HG02588 (cell line): ENCODE measurements at regions not wholly inside any gene's neighbourhood (a gene's known extent, or its start where the extent isn't known, plus 50 kb on each side); places are given as distances from the start of the nearest gene placed in this dataset.
"Not testable (repeated sequence)": the region's sequence is repeated elsewhere in the genome, so short reads cannot be mapped to it uniquely, and the experiment has no call there.

Source experiments
- ATAC-seq: cut with Tn5 transposase; IDR thresholded peaks from one replicate; pipeline ENCODE4 v1.9.1; 2021; ENCODE audit warnings: mild to moderate bottlenecking, moderate library complexity; ENCODE audit not compliant: unreplicated experiment

DNA sequence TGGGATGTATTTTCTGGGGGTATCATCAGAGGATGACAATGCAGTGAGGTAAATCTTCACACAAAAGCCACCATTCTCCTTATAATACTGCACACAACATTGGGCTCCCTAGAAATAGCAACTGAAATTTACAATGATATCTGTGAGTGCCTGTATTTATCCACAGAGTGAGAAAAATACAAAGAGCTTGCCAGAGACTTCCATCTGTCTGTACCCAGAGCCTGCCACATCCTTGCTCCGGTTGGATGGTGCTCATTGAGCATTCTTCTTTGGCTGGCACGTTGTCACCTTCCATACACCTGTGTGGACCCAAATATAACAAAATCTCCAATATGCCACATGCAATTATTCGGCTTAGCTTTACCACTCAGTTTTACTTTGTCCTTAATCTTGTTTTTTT lies 189.5 kb upstream of the UFM1 start:
- no peak for ATAC-seq

DNA sequence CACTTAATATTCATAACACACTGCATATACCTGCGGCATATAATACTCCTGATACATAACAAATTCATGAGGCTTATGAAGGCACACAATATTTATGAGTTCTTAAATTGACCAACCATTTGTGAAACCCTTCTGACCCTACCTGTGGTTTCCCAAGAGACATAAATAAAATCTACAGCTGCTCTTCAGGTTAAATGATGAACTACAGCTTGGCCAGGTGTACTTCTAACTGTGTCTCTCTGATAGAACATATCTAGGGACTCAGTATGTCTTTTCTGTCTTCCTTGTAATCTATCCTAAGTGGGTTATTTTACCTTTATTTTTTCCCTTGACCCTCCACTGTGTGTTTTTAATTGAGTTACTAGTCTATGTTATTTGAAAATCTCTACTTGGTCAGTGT lies 189.9 kb upstream of the UFM1 start:
- no peak for ATAC-seq

DNA sequence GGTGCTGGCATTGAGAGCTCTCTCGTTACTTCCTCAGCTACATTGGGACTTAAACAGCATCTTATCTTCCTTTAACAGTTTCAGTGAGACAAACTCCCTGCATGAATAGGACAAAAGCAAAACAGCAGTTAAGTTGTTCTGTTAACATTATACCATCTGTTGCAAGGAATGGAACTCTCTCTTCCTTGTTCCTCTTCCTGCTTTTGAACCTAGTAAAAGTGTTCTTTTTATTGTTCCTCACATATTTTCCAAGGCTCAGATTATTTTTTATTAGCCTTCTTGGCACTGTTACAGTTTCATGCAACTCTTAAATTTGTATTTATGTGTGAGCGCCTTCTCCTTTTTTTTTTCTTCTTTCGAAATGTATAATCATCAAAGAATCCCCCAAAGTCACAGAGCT lies 202.6 kb upstream of the UFM1 start:
- no peak for ATAC-seq

DNA sequence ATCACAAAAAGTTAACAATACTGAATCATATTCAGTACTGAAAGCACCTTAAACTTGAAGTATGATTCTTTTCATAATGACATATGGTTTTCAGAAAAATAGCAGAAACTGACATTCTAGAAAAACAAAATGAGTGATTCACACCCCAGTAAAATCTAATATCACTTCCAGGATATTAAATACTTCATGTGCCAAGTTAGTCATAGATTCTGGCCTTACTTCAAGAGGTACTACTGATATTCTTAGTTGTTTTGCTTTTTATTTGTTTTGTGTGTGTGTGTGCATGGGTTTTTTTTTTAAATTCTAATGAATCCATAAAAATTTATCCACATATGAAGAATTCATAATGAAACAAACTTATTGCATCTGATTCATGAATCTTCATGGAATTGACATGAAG lies 207.9 kb upstream of the UFM1 start:
- no peak for ATAC-seq

DNA sequence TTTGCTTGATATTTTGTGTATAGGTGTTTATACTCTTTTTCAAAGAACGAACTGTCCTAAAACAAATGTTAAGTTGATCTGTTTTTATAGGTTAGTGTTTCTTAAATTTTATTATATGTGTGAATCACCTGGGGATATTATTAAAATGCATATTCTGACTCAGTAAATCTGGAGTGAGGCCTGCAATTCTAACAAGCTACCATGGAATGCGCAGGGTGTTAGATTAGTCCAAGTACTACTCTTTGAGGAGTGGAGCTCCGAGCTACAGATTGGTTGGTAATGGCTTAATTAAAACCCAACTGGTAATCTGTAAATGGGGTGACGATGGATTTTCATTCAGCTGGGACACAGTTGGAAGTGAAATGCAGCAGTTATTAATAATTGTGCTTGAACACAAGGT lies 214.1 kb upstream of the UFM1 start:
- ATAC-seq, result no peak

DNA sequence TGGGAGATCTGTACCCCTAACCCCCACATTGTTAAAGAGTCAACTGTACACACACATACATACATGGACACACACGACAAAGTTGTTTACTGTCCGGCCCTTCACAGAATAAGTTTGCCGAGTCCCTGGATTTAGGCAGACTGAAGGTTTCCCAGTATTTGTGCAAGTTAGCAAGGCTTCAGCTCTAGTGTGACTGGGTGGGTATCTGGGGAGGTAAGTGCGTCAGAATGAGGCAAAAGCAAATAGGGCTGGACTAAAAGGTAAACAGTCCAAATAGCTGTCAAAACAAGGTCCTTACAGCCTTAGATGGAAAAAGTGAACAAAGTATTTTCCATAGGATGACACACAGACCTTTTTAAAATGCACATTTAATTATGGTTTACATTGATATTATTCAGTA lies 228.4 kb upstream of the UFM1 start:
- no peak for ATAC-seq

DNA sequence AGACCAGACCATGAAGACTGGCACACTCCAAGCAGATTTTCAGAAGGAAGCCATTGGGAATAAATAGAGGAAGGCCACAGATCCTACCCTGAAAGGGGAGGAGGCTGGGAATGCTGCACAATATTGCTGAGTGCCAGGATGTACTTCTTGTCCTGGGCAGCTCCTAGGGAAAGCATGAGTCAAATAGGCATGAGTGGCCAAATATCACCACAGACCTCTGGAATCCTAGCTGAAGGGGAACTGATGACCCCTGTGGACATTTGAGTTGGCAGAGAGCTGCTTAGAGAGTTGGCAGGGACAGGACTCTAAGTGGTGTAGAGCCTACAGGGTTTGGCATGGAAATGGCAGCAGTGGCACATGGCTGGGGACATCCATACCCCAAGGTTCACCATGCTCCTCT lies 234.3 kb upstream of the TRPC4 start:
- ATAC-seq, result no peak

DNA sequence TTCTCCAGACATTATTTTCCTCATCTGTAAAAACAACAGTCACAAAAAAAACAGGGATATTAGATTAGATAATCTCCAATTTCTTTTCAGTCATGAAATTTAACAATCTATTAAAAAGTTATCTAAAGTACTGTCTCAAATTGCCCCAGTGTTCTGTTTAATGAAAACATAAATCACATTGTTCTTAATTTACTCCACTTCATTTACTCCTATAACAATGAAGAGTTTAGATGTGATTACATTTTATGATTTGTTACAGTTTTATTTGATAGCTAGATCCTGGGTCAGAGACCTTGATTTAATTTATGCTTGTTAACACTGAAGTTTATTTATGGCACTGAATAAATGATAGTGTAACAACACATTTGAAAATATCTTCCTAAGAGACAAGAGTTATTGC lies 230.2 kb upstream of the TRPC4 start:
- no peak for ATAC-seq

DNA sequence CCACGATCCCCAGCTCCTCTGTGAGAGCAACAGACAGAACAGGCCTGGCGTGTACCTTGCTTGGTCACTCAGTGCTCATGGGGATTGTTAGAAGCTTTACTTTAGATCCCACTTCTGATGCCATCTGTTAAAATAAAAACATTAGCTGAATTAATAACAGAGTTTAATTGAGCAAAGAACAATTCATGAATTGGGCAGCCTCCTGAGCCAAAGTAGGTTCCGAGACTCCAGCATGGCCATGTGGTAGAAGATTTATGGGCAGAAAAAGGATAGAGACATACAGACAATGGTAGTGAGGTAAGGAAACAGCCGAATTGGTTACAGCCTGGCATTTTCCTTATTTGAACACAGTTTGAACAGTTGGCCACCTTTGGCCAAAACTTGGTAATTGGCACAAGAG lies 223.9 kb upstream of the TRPC4 start:
- no peak for ATAC-seq

DNA sequence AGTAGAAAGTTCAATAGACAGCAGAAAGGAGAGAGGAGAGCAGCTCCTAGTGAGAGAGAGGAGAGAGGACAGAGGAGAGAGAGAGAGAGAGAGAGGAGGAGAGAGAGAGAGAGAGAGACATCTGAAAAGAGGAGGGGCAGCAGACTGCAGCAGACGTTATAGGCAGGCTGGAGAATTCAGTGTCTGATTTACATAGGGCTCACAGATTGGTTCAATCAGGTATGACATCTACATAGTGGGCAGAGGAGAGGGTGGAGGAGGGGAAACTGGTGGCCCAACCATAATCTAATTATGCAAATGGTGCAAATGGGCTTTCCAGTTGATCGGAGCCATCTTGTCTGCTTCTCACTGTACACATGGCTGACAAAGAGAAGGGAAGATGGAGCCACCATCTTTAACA lies 221.3 kb upstream of the TRPC4 start:
- no peak for ATAC-seq

DNA sequence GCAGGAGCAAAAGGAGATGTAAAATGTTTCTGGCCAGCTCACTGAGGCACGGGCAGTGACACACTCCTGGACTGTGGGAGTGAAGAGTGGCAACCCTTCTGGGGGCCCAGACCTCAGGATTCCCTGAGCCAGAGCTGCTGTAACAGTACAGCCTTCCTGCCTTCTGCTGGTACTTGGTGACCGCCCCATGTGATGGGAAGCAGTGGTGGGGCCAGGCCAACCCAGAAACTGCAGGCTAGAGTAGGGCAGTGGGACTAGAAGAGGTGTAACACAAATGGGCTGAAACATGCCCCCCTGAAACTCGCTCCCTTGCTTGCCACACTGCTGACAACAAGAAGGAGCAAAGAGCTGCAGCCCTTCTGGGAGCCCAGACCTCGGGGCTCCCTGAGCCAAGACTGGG lies 217.1 kb upstream of the TRPC4 start:
- ATAC-seq, result no peak

DNA sequence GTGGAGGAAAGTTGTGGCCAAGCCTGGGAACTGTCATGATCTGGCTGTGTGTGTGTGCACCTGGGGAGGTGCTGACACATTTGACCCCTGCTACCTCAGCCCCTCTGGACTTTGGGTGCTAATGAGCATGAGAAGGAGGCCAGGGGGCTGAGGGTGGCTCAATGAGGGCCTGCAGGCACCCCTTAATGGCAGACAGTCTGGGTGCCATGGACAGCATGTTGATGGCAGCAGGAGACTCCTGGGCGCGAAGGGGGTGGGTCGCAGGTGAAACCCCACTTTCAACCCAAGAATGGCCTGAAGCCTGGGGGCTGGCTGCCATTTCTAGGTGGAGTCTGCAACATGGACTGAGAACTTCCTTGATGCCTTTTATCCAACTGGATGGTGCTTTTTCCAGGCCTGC lies 216.4 kb upstream of the TRPC4 start:
- ATAC-seq, result no peak

DNA sequence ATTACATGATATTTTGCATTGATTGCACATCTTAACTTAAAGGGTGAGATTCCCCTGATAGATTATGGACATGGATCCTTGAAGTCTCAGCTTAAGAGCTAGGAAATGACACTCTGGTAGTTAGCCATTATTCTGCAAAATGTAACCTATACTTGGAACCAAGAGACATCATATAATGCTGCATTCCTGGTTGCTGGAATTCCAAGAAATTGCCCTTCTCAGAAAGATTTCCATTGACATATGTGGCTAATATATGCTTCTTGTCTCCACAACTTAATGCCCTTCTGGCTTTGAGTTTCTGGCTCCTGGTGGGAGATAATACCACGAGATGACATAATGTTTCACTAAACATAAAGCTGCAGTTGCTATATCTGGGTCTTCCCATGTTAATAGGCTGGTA lies 204.4 kb upstream of the TRPC4 start:
- no peak for ATAC-seq

DNA sequence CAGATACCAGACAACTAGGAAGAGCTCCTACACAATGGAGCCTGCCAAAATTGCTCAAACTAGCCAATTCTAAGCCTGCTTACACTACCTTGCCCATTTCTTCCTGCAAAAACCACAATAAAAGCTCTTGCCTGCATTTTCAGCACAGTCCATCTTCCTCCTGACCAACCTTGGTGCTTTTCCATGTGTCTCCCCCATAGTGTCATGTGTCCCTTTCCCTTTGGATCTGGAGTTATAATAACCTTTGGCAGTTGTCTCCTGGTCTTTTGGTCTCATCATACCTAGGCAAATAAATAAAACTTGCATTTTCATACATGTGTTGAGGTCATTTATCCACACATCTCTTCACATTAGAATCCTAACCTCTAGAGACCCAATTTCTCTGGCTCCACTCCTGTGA lies 203.1 kb upstream of the TRPC4 start:
- ATAC-seq, result no peak

DNA sequence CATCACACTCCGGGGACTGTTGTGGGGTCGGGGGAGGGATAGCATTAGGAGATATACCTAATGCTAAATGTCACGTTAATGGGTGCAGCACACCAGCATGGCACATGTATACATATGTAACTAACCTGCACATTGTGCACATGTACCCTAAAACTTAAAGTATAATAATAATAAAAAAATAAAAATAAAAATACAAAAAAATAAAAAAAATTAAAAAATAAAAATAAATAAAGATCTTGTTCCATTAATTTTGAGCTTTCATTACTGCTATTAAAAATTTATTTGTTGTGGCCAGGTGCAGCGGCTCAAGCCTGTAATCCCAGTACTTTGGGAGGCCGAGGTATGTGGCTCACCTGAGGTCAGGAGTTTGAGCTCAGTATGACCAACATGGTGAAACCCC lies 201.8 kb upstream of the TRPC4 start:
- not testable (repeated sequence) for ATAC-seq

DNA sequence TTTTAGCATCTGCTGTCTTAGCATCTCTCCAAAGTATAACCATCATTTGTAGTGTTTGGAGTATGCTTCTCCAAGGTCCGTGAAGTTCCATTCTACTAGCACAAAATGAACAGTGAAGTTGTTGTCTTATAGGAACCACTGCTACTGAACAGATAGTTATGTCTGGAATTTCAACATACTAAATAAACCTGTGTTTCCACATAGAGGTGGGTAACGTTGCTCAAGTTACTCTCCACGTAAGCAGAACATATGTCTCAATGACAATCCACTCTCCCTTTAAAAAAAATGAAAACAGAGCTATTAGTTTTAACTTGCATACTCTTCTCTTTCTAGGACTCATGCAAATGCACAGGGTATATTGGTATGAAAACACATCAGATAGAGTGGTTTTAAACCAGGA lies 184.3 kb upstream of the TRPC4 start:
- no peak for ATAC-seq

DNA sequence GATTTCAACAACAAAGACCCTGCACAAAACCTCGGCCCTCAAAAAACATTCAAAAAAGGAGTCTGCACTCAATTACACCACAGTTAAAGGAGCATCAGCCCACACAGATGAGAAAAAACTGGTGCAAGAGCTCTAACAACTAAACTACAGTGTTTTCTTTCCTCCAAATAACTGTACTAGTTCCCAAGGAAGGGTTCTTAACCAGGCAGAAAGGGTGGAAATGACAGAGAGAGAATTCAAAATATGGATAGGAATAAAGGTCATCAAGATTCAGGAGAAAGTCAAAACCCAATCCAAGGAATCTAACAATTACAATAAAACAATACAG lies 176.4 kb upstream of the TRPC4 start:
- ATAC-seq, result no peak

DNA sequence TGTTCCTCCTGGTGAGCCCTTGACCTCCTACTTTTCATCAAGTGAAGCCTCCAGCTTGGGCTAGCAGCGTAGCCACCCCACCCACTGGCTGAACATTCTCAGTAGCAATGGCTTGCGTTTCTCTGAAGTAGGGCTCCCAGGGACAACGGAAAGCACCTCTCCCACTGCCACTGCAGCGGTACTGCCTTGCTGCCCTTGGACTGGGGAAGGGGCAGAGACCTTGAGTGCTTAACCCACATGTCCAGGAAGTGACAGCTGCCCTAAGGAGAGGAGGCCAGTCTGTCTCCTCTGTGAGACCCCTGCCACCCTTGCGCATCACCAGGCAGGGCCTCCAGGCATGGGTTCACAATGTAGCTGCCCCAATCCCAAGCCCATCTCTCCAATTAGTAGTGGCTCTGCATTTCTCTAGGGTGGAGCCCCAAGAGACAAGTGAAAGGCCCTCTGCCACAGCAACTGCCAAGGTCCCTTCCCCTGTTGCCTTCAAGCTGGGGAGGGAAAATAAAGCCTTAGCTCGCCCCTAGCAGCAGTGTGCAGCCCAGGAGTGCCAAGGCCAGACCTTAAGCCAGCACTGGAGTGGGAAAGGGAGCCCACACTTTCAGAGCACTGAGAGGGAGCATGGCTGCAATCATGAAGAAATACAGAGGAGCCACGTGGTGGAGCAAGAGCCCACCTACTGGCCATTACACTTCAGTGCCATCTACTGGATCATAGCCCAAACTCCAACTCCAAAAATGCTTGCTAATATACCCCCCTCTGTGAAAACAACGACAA lies 175.9 kb upstream of the TRPC4 start:
- ATAC-seq, result no peak

DNA sequence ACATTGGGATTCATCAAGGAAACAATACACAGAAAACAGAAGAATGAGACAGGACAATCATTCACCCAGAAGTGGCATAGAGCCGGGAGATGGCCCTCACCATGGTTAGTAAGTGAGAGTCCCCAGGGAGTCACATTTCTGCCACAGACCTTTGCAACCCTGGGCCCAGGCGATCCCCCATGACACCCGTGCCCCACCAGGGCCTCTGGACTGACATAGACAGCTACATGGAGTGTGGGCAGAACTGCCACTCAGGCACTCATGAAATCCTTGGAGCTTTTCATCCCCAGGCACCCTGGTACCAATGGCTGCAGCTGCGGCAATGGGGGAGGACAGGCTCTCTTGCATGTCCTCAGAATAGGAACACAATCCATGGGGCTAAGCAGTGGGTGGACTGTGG lies 174.5 kb upstream of the TRPC4 start:
- ATAC-seq, result no peak

DNA sequence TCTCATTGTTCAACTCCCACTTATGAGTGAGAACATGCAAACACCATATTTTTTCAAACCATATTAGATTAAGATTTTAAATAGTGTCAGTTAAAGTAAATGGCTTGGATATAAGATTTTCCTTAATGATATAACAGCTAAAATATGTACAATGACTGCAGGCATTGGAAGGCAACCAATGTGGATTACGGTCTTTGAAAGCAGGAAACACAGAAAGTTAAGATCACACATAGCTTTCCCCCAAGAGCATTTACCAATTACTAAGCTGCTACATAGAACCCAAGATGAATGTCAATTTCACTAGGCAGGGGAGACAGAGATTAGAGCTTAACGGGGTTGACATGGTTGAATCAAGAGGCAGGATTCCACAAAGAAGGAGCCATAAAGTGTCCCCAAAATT lies 173.2 kb upstream of the TRPC4 start:
- no peak for ATAC-seq

DNA sequence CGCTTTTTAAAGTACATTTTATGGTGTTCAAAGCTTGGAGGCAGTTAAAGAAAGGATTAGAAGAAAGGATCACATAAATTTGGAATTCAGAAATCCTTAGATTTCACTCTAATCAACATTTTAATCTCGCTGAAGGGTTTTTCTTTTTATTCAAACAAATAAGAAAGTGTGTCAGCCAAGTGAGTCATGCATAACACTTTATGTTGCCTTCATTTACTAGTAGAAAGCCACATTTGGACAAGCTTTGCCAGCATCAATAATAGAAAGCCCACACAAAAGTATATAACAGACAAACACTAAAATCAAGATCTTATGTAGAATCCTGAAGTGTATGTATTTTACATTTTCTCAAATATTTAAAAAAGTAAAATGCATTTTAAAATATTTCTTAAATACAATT lies 154.9 kb upstream of the TRPC4 start:
- ATAC-seq, result no peak

DNA sequence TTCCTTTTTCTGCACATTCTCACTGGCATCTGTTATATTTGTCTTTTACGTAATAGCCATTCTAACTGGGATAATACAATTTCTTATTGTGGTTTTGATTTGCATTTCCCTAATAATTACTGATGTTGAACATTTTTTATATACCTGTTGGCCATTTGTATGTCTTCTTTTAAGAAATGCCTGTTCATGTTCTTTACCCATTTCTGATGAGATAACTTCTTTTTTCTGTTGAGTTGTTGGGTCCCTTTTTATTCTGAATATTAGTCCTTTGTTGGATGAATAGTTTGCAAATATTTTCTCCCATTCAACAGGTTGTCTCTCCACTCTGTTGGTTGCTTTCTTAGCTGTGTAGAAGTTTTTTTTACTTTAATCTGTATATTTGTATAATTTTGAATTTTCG lies 147.7 kb upstream of the TRPC4 start:
- ATAC-seq, result no peak

DNA sequence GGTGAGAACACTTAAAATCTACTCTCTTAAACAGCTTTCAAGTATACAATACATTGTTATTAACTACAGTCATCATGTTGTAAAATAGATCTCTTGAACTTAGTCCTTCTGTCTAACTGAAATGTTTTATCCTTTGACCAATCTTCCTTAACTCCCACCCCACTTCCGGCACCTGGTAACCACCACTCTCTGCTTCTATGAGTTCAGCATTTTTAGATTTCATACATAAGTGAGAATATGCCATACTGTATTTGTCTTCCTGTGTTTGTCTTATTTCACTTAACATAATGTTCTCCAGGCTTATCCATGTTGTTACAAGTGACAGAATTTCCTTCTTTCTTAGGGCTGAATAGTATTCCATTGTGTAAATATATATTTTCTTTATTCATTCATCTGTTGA lies 144.1 kb upstream of the TRPC4 start:
- ATAC-seq, result no peak

DNA sequence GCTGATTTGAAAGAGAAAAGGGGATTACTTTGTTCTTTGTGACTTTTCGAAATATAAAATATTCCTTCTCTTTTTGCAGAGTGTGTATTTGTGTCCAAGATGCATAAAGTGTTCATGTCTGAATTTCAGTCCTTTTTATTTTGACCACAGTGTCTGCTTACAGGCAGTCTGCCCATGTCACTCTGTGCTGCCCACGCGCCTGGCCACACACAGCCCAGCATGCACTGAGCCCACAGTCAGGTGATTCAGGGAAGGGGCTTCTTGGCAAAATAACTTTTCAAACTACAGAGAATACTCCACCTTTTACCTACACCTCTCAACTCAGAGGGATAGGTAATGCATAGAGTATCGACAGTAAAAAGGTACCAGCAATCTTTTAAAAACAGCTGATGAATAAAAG lies 142.5 kb upstream of the TRPC4 start:
- ATAC-seq, result no peak
